ENCODE measurements at regions not wholly inside any gene's neighbourhood (a gene's known extent, or its start where the extent isn't known, plus 50 kb on each side); places are given as distances from the start of the nearest gene placed in this dataset.

- no peak for DNase-seq
These were observed 50.6 kb upstream of the L3MBTL4 start for GRCh38 chr18:6465281-6465680.

- no peak for DNase-seq
These were observed 61.5 kb upstream of the L3MBTL4 start for GRCh38 chr18:6476190-6476589.

- DNase-seq: no peak
These were observed 62.2 kb upstream of the L3MBTL4 start for GRCh38 chr18:6476880-6477279.

GRCh38 chr18:6478121-6478520 lies 63.4 kb upstream of the L3MBTL4 start:
- no peak for DNase-seq

- no peak for DNase-seq
These were observed 65.0 kb upstream of the L3MBTL4 start for GRCh38 chr18:6479699-6480098.

GRCh38 chr18:6482198-6482977 lies 67.7 kb upstream of the L3MBTL4 start:
- peak; percentile 54 for DNase-seq

GRCh38 chr18:6484659-6485058 lies 69.9 kb upstream of the L3MBTL4 start:
- DNase-seq: no peak

- no peak for DNase-seq
These were observed 71.6 kb upstream of the L3MBTL4 start for GRCh38 chr18:6486313-6486712.

- DNase-seq: no peak
These were observed 72.2 kb upstream of the L3MBTL4 start for GRCh38 chr18:6486764-6487426.

GRCh38 chr18:6487968-6488367 lies 73.3 kb upstream of the L3MBTL4 start:
- DNase-seq: no peak

- DNase-seq: no peak
These were observed 74.2 kb upstream of the L3MBTL4 start for GRCh38 chr18:6488956-6489355.

- DNase-seq: no peak
These were observed 75.3 kb upstream of the L3MBTL4 start for GRCh38 chr18:6489977-6490376.

- no peak for DNase-seq
These were observed 78.5 kb upstream of the L3MBTL4 start for GRCh38 chr18:6493194-6493593.

- no peak for DNase-seq
These were observed 80.8 kb upstream of the L3MBTL4 start for GRCh38 chr18:6495536-6495935.

GRCh38 chr18:6497543-6497942 lies 82.8 kb upstream of the L3MBTL4 start:
- no peak for DNase-seq

GRCh38 chr18:6498289-6498856 lies 83.7 kb upstream of the L3MBTL4 start:
- no peak for DNase-seq

GRCh38 chr18:6504605-6505497 lies 90.1 kb upstream of the L3MBTL4 start:
- DNase-seq: no peak

GRCh38 chr18:6505498-6505875 lies 90.8 kb upstream of the L3MBTL4 start:
- DNase-seq: no peak

GRCh38 chr18:6509417-6509816 lies 94.7 kb upstream of the L3MBTL4 start:
- no peak for DNase-seq

- DNase-seq: no peak
These were observed 95.1 kb upstream of the L3MBTL4 start for GRCh38 chr18:6509832-6510231.

GRCh38 chr18:6520901-6521300 lies 106.2 kb upstream of the L3MBTL4 start:
- DNase-seq: no peak

- no peak for DNase-seq
These were observed 107.2 kb upstream of the L3MBTL4 start for GRCh38 chr18:6521803-6522418.
